Panc1 (cell line): ENCODE measurements at regions not wholly inside any gene's neighbourhood (a gene's known extent, or its start where the extent isn't known, plus 50 kb on each side); places are given as distances from the start of the nearest gene placed in this dataset.

ENCODE experiments used
- POLR2AphosphoS5 ChIP-seq: IDR thresholded peaks from 2 replicates; pipeline ENCODE4 v1.6.1; 2012; ENCODE audit warnings: mild to moderate bottlenecking, low read depth, low read length, moderate library complexity
- SIN3A ChIP-seq: IDR thresholded peaks from 2 replicates; pipeline ENCODE4 v1.6.1; 2012; ENCODE audit warnings: low read depth, mild to moderate bottlenecking, low read length, moderate library complexity, borderline replicate concordance; ENCODE audit not compliant: insufficient read depth
- TF ChIP-seq, protein P1 (sequence below): fragments of 450-650 bp; IDR thresholded peaks from 2 replicates; pipeline ENCODE4 v1.5.1; 2017; ENCODE audit warnings: mild to moderate bottlenecking
- TF ChIP-seq, protein P2 (sequence below), 2 experiments: IDR thresholded peaks; 2 replicates each; pipeline ENCODE4 v1.6.1; 2011 to 2012; ENCODE audit warnings: low read depth in 2 of 2, control low read depth in 1 of 2, low read length in 1 of 2, mild to moderate bottlenecking in 1 of 2, moderate library complexity in 1 of 2; ENCODE audit not compliant: insufficient read depth in 1 of 2

DNA sequence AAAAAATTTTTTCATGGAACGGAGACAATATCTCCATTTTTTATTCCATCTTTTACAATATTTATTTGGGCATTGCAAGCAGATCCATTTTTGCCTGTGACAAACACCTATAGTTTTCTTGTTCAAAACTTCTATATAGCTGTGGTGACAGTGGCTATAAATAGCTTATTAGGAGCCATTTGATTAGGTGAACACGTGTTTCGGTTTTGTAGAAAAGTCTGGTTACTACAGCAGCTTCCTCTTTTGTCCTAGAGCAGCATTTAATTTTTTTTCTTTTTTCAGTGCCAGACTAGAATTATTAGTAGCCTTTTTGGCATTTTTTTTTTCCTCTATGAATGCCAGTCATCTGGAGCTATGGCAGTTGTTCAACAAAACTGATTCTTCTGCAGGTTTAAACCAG is 123.5 kb downstream of the RXFP2 start:
- TF ChIP-seq, protein P1, sequence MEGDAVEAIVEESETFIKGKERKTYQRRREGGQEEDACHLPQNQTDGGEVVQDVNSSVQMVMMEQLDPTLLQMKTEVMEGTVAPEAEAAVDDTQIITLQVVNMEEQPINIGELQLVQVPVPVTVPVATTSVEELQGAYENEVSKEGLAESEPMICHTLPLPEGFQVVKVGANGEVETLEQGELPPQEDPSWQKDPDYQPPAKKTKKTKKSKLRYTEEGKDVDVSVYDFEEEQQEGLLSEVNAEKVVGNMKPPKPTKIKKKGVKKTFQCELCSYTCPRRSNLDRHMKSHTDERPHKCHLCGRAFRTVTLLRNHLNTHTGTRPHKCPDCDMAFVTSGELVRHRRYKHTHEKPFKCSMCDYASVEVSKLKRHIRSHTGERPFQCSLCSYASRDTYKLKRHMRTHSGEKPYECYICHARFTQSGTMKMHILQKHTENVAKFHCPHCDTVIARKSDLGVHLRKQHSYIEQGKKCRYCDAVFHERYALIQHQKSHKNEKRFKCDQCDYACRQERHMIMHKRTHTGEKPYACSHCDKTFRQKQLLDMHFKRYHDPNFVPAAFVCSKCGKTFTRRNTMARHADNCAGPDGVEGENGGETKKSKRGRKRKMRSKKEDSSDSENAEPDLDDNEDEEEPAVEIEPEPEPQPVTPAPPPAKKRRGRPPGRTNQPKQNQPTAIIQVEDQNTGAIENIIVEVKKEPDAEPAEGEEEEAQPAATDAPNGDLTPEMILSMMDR = no peak
- TF ChIP-seq POLR2AphosphoS5 (no peak), SIN3A (no peak)
- TF ChIP-seq, protein P2, sequence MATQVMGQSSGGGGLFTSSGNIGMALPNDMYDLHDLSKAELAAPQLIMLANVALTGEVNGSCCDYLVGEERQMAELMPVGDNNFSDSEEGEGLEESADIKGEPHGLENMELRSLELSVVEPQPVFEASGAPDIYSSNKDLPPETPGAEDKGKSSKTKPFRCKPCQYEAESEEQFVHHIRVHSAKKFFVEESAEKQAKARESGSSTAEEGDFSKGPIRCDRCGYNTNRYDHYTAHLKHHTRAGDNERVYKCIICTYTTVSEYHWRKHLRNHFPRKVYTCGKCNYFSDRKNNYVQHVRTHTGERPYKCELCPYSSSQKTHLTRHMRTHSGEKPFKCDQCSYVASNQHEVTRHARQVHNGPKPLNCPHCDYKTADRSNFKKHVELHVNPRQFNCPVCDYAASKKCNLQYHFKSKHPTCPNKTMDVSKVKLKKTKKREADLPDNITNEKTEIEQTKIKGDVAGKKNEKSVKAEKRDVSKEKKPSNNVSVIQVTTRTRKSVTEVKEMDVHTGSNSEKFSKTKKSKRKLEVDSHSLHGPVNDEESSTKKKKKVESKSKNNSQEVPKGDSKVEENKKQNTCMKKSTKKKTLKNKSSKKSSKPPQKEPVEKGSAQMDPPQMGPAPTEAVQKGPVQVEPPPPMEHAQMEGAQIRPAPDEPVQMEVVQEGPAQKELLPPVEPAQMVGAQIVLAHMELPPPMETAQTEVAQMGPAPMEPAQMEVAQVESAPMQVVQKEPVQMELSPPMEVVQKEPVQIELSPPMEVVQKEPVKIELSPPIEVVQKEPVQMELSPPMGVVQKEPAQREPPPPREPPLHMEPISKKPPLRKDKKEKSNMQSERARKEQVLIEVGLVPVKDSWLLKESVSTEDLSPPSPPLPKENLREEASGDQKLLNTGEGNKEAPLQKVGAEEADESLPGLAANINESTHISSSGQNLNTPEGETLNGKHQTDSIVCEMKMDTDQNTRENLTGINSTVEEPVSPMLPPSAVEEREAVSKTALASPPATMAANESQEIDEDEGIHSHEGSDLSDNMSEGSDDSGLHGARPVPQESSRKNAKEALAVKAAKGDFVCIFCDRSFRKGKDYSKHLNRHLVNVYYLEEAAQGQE (IDR thresholded peaks at IDR 0.05; ENCODE audit: insufficient read depth in 1 of 2, low read depth in 2 of 2, low read length in 1 of 2) = no peak
